ENCODE measurements at regions not wholly inside any gene's neighbourhood (a gene's known extent, or its start where the extent isn't known, plus 50 kb on each side); places are given as distances from the start of the nearest gene placed in this dataset.

DNA sequence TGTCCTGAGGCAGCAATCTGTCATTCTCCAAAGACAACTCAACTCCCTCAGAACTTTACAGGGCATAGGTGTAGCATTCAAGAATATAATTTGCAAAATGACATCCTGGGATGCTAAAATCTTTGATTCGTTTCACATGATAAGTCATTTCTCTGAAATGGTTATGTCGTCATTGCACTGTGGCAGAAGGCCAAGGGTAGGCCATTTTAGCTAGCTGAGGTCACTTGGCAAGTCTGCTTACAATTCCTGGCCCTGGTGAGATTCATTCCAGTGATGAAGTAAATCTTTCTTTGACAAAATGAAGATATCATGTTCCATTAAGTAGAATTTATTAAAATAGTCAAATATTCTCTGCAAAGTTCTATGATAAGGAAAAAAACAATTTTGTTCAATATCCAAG, 1410.3 kb upstream of the LRRTM1 start:
- Histone ChIP-seq H3K9ac (ENCODE audit: low read length) (no peak overlapping the region), H3K4me3 (ENCODE audit: insufficient read depth, low read length, poor library complexity, severe bottlenecking) (no peak overlapping the region), H3K9me3 (ENCODE audit: insufficient read depth, low read length) (no peaks in the 10 kb centered on the region), H3K79me2 (ENCODE audit: insufficient read depth, low read length) (no peaks in the 10 kb centered on the region), H3K4me2 (ENCODE audit: low read depth, low read length, poor library complexity, severe bottlenecking) (no peak overlapping the region), H3K27ac (ENCODE audit: low read depth, low read length) (no peak overlapping the region), H4K20me1 (ENCODE audit: low read depth, low read length) (no peaks in the 10 kb centered on the region), H2AFZ (ENCODE audit: low read depth, low read length, severe bottlenecking) (no peak overlapping the region), H3K36me3 (ENCODE audit: low read length) (no peaks in the 10 kb centered on the region), H3K27me3 (ENCODE audit: low read length) (no peaks in the 10 kb centered on the region), H3K9me2 (replicated peaks; ENCODE audit: insufficient read depth, low read length) (no peaks in the 10 kb centered on the region), H3F3A (ENCODE audit: insufficient read depth) (no peaks in the 10 kb centered on the region)
- TF ChIP-seq, protein P1, sequence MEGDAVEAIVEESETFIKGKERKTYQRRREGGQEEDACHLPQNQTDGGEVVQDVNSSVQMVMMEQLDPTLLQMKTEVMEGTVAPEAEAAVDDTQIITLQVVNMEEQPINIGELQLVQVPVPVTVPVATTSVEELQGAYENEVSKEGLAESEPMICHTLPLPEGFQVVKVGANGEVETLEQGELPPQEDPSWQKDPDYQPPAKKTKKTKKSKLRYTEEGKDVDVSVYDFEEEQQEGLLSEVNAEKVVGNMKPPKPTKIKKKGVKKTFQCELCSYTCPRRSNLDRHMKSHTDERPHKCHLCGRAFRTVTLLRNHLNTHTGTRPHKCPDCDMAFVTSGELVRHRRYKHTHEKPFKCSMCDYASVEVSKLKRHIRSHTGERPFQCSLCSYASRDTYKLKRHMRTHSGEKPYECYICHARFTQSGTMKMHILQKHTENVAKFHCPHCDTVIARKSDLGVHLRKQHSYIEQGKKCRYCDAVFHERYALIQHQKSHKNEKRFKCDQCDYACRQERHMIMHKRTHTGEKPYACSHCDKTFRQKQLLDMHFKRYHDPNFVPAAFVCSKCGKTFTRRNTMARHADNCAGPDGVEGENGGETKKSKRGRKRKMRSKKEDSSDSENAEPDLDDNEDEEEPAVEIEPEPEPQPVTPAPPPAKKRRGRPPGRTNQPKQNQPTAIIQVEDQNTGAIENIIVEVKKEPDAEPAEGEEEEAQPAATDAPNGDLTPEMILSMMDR (IDR thresholded peaks at IDR 0.05; ENCODE audit: insufficient read depth, low read length, poor library complexity, severe bottlenecking) = no peak
- no peak for TF ChIP-seq EZH2phosphoT487 (conservative IDR thresholded peaks at IDR 0.05; ENCODE audit: low read length)

DNA sequence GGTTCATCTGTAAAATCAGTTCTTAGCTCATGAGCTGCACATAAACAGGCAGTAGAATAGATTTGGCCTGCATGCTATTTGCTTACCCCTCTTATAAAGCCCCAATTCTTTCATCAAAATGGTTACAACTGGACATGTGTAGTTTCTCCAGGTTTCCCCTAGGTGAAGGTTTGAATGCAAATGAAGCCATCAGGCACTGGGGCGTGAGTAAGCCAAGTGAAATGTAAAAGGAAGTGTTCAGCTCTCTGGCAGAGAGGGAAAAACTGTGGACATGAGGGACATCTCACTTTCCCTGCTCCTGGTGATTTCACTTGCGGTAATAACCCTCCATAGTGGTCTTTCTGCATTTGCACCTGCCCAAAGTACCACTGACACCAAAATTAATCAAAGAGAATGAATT, 1402.3 kb upstream of the LRRTM1 start:
- Histone ChIP-seq H3K79me2 (ENCODE audit: insufficient read depth, low read length) (no peaks in the 10 kb centered on the region), H3K9me2 (replicated peaks; ENCODE audit: insufficient read depth, low read length) (no peaks in the 10 kb centered on the region)

DNA sequence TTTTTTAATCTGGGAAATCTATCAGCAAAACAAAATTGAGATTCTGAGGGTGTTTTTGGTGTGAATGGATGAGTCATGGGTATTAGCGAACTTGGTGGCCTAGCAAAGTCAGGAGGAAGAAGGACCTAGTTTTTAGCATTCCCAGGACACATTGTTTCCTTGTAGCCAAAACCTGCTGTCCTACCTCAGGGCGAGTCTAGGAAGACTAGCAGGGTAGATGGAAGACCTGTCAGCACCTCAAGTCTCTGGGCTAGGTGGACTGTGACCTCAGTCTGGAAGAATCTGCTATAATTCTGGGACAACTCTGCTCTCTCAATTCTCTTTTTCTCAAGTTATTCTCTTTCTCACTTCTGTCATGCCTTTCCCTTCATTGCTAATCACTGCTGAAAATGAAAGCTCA, 1399.3 kb upstream of the LRRTM1 start:
- Histone ChIP-seq H3K4me3 (ENCODE audit: insufficient read depth, low read length, poor library complexity, severe bottlenecking) (no peak overlapping the region), H2AFZ (ENCODE audit: low read depth, low read length, severe bottlenecking) (no peak overlapping the region), H3F3A (ENCODE audit: insufficient read depth) (no peaks in the 10 kb centered on the region), H3K27me3 (ENCODE audit: low read length) (no peaks in the 10 kb centered on the region), H3K9me3 (ENCODE audit: insufficient read depth, low read length) (no peaks in the 10 kb centered on the region), H3K9me2 (replicated peaks; ENCODE audit: insufficient read depth, low read length) (no peaks in the 10 kb centered on the region), H3K9ac (ENCODE audit: low read length) (no peak overlapping the region), H3K4me2 (ENCODE audit: low read depth, low read length, poor library complexity, severe bottlenecking) (no peak overlapping the region), H3K36me3 (ENCODE audit: low read length) (no peaks in the 10 kb centered on the region), H3K27ac (ENCODE audit: low read depth, low read length) (no peak overlapping the region), H4K20me1 (ENCODE audit: low read depth, low read length) (no peaks in the 10 kb centered on the region), H3K79me2 (ENCODE audit: insufficient read depth, low read length) (no peaks in the 10 kb centered on the region)
- no peak for TF ChIP-seq EZH2phosphoT487 (conservative IDR thresholded peaks at IDR 0.05; ENCODE audit: low read length)
- TF ChIP-seq, protein P1 (IDR thresholded peaks at IDR 0.05; ENCODE audit: insufficient read depth, low read length, poor library complexity, severe bottlenecking) = no peak

More for the DNA sequence above, 1402.3 kb upstream of the LRRTM1 start:
- Histone ChIP-seq H3F3A (ENCODE audit: insufficient read depth) (no peaks in the 10 kb centered on the region), H2AFZ (ENCODE audit: low read depth, low read length, severe bottlenecking) (no peak overlapping the region), H3K27me3 (ENCODE audit: low read length) (no peaks in the 10 kb centered on the region), H3K9me3 (ENCODE audit: insufficient read depth, low read length) (no peaks in the 10 kb centered on the region), H3K9ac (ENCODE audit: low read length) (no peak overlapping the region), H3K4me2 (ENCODE audit: low read depth, low read length, poor library complexity, severe bottlenecking) (no peak overlapping the region), H3K36me3 (ENCODE audit: low read length) (no peaks in the 10 kb centered on the region), H3K4me3 (ENCODE audit: insufficient read depth, low read length, poor library complexity, severe bottlenecking) (no peak overlapping the region), H3K27ac (ENCODE audit: low read depth, low read length) (no peak overlapping the region), H4K20me1 (ENCODE audit: low read depth, low read length) (no peaks in the 10 kb centered on the region)
- TF ChIP-seq, protein P1 (IDR thresholded peaks at IDR 0.05; ENCODE audit: insufficient read depth, low read length, poor library complexity, severe bottlenecking) = no peak
- TF ChIP-seq EZH2phosphoT487 (conservative IDR thresholded peaks at IDR 0.05; ENCODE audit: low read length) = no peak

Measured in SU-DHL-6 (cell line).